ENCODE measurements at regions not wholly inside any gene's neighbourhood (a gene's known extent, or its start where the extent isn't known, plus 50 kb on each side); places are given as distances from the start of the nearest gene placed in this dataset.

DNA sequence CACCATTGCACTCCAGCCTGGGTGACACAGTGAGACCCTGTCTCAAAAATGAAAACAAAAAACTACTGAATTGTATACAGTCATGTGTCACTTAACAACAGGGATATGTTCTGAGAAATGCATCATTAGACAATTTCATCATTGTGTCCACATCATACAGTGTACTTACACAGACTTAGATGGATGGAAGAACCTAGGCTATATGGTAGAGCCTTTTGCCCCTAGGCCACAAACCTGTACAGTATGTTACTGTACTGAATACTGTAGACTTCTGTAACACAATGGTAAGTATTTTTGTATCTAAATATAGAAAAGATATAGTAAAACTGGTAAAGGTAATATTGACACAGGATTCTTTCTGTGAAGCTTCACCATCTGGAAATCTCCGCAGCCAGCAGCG lies 81.7 kb downstream of the KBTBD2 start:
- TF ChIP-seq, protein P1, sequence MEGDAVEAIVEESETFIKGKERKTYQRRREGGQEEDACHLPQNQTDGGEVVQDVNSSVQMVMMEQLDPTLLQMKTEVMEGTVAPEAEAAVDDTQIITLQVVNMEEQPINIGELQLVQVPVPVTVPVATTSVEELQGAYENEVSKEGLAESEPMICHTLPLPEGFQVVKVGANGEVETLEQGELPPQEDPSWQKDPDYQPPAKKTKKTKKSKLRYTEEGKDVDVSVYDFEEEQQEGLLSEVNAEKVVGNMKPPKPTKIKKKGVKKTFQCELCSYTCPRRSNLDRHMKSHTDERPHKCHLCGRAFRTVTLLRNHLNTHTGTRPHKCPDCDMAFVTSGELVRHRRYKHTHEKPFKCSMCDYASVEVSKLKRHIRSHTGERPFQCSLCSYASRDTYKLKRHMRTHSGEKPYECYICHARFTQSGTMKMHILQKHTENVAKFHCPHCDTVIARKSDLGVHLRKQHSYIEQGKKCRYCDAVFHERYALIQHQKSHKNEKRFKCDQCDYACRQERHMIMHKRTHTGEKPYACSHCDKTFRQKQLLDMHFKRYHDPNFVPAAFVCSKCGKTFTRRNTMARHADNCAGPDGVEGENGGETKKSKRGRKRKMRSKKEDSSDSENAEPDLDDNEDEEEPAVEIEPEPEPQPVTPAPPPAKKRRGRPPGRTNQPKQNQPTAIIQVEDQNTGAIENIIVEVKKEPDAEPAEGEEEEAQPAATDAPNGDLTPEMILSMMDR (IDR thresholded peaks at IDR 0.05), result no peak
- TF ChIP-seq POLR2A (IDR thresholded peaks at IDR 0.05), result no peak
- no peak for TF ChIP-seq EP300 (IDR thresholded peaks at IDR 0.05; ENCODE audit: low read depth)
- no peak for TF ChIP-seq POLR2AphosphoS5 (IDR thresholded peaks at IDR 0.05)

Data from transverse colon (tissue), 4 donors.